Panc1 (cell line): ENCODE measurements at regions not wholly inside any gene's neighbourhood (a gene's known extent, or its start where the extent isn't known, plus 50 kb on each side); places are given as distances from the start of the nearest gene placed in this dataset.

Source experiments
- ATAC-seq: fragments of 200-7000 bp; cut with Tn5 transposase; 2 replicates; pipeline ENCODE4 v1.9.1; 2020; ENCODE audit warnings: mild to moderate bottlenecking, moderate library complexity
- BruUV-seq: library from RNA; stranded (reverse); fragments of 400-500 nt; replicated peaks from 2 replicates; lab custom pipeline; 2021; lab: Mats Ljungman, UMichigan
- CTCF ChIA-PET: fragments of 300-600 bp; sonication (Branson Sonifier 250); formaldehyde crosslinking; loops from one replicate; lab custom pipeline; 2022; ENCODE audit warnings: antibody characterized with exemption; lab: Charles Lee
- POLR2A ChIA-PET: fragments of 300-600 bp; sonication (Branson Sonifier 250); formaldehyde crosslinking; loops from one replicate; lab custom pipeline; 2022; ENCODE audit warnings: antibody characterized with exemption; lab: Charles Lee
- DNase-seq: peaks from one replicate; pipeline ENCODE4 v3.0.0-alpha.2; 2010; ENCODE audit warnings: low read depth, low spot score
- H3K27ac ChIP-seq: 2 replicates; pipeline ENCODE4 v1.5.1; 2011; ENCODE audit warnings: mild to moderate bottlenecking, low read length, inconsistent platforms
- H3K27me3 ChIP-seq: fragments of 200-500 bp; sonication (Bioruptor generic); 2 replicates; pipeline ENCODE4 v1.6.0; 2014; ENCODE audit warnings: low read length, inconsistent platforms; ENCODE audit not compliant: control insufficient read depth, insufficient read depth
- H3K36me3 ChIP-seq: fragments of 200-500 bp; sonication (Bioruptor generic); 2 replicates; pipeline ENCODE4 v1.5.1; 2014; ENCODE audit warnings: inconsistent platforms, mild to moderate bottlenecking, low read length, moderate library complexity; ENCODE audit not compliant: control insufficient read depth, insufficient read depth
- H3K4me1 ChIP-seq: 2 replicates; pipeline ENCODE4 v1.5.1; 2011; ENCODE audit warnings: inconsistent platforms, mild to moderate bottlenecking, low read length, moderate library complexity; ENCODE audit not compliant: control insufficient read depth, insufficient read depth
- H3K4me3 ChIP-seq, 2 experiments: 2 replicates each; pipeline ENCODE4 v1.5.1; 2011 to 2012; ENCODE audit warnings: low read depth in 2 of 2, low read length in 2 of 2, mild to moderate bottlenecking in 2 of 2, inconsistent platforms in 1 of 2, moderate library complexity in 1 of 2
- H3K9me3 ChIP-seq: fragments of 200-500 bp; sonication (Bioruptor generic); 2 replicates; pipeline ENCODE4 v1.5.1; 2014; ENCODE audit warnings: low read depth, mild to moderate bottlenecking, inconsistent platforms, low read length, moderate library complexity; ENCODE audit not compliant: control insufficient read depth, insufficient read depth
- POLR2AphosphoS5 ChIP-seq: IDR thresholded peaks from 2 replicates; pipeline ENCODE4 v1.6.1; 2012; ENCODE audit warnings: mild to moderate bottlenecking, low read depth, low read length, moderate library complexity
- SIN3A ChIP-seq: IDR thresholded peaks from 2 replicates; pipeline ENCODE4 v1.6.1; 2012; ENCODE audit warnings: low read depth, mild to moderate bottlenecking, low read length, moderate library complexity, borderline replicate concordance; ENCODE audit not compliant: insufficient read depth
- TCF7L2 ChIP-seq: IDR thresholded peaks from 2 replicates; pipeline ENCODE4 v1.6.1; 2011; ENCODE audit warnings: mild to moderate bottlenecking, low read depth, low read length, inconsistent platforms
- in situ Hi-C: cut with HindIII; loops from 2 replicates; pipeline ENCODE4 v1.10.0; 2016; ENCODE audit warnings: low sequenced_read_pairs, low pct_unique_long_range_greater_than_20kb
- intact Hi-C: fragments of 100-400 bp; cut with micrococcal nuclease; formaldehyde crosslinking; loops from one replicate; pipeline ENCODE4 v1.10.0; 2022; ENCODE audit not compliant: unreplicated experiment
- TF ChIP-seq, protein P1 (sequence below), 2 experiments: IDR thresholded peaks; 2 replicates each; pipeline ENCODE4 v1.6.1; 2011 to 2012; ENCODE audit warnings: low read depth in 2 of 2, control low read depth in 1 of 2, low read length in 1 of 2, mild to moderate bottlenecking in 1 of 2, moderate library complexity in 1 of 2; ENCODE audit not compliant: insufficient read depth in 1 of 2
- TF ChIP-seq, protein P2 (sequence below): fragments of 450-650 bp; IDR thresholded peaks from 2 replicates; pipeline ENCODE4 v1.5.1; 2017; ENCODE audit warnings: mild to moderate bottlenecking

DNA sequence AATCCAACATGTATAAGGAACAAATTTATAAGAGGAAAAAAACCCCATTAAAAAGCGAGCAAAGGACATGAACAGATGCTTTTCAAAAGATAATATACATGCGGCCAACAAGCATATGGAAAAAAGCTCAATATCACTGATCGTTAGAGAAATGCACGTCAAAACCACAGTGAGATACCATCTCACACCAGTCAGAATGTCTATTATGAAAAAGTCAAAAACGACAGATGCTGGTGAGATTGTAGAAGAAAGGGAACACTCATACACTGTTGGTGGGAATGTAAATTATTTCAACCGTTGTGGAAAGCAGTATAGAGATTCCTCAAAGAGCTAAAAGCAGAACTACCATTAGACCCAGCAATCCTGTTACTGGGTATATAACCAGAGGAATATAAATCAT lies 465.4 kb downstream of the TMA16 start:
- ATAC-seq: no peak
- CTCF ChIA-PET: no interaction called here

DNA sequence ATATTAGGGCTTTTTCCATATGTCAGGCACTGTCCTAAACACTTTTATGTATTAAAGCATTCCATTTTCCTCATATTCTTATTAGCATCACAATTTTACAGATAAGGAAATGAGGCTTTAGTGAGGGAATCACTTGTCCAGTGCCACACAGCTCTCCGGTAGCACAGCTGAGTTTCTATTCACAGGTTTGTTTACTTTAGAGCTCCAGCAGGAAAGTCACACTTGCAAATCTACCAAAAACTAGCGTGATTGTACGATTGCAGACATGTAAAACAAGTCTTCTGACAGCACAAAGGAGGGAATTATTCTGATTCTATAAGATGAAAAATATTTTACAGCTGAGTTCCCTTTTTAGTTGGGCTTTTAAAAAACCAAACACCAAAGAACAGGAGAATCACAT lies 472.1 kb downstream of the TMA16 start:
- TF ChIP-seq POLR2AphosphoS5: no peak
- TF ChIP-seq, protein P1, sequence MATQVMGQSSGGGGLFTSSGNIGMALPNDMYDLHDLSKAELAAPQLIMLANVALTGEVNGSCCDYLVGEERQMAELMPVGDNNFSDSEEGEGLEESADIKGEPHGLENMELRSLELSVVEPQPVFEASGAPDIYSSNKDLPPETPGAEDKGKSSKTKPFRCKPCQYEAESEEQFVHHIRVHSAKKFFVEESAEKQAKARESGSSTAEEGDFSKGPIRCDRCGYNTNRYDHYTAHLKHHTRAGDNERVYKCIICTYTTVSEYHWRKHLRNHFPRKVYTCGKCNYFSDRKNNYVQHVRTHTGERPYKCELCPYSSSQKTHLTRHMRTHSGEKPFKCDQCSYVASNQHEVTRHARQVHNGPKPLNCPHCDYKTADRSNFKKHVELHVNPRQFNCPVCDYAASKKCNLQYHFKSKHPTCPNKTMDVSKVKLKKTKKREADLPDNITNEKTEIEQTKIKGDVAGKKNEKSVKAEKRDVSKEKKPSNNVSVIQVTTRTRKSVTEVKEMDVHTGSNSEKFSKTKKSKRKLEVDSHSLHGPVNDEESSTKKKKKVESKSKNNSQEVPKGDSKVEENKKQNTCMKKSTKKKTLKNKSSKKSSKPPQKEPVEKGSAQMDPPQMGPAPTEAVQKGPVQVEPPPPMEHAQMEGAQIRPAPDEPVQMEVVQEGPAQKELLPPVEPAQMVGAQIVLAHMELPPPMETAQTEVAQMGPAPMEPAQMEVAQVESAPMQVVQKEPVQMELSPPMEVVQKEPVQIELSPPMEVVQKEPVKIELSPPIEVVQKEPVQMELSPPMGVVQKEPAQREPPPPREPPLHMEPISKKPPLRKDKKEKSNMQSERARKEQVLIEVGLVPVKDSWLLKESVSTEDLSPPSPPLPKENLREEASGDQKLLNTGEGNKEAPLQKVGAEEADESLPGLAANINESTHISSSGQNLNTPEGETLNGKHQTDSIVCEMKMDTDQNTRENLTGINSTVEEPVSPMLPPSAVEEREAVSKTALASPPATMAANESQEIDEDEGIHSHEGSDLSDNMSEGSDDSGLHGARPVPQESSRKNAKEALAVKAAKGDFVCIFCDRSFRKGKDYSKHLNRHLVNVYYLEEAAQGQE (IDR thresholded peaks at IDR 0.05; ENCODE audit: insufficient read depth in 1 of 2, low read depth in 2 of 2, low read length in 1 of 2): no peak
- TF ChIP-seq TCF7L2: no peak
- TF ChIP-seq SIN3A: no peak
- H3K9me3 ChIP-seq: no peaks in the 10 kb centered on the region
- no TSS peak for BruUV-seq
- POLR2A ChIA-PET: no interaction called here
- H3K36me3 ChIP-seq: no peaks in the 10 kb centered on the region
- no peaks in the 10 kb centered on the region for H3K4me1 ChIP-seq
- H3K4me3 ChIP-seq: no peak overlapping the region
- CTCF ChIA-PET: no interaction called here
- ATAC-seq (no peak), DNase-seq (no peak)
- in situ Hi-C loops: no loop called here
- intact Hi-C loops: no loop called here
- no peaks in the 10 kb centered on the region for H3K27me3 ChIP-seq
- H3K27ac ChIP-seq: no peak overlapping the region

More for the DNA sequence above, 465.4 kb downstream of the TMA16 start:
- intact Hi-C loops (no loop called here), in situ Hi-C loops (no loop called here)
- TF ChIP-seq POLR2AphosphoS5: no peak
- TF ChIP-seq, protein P2, sequence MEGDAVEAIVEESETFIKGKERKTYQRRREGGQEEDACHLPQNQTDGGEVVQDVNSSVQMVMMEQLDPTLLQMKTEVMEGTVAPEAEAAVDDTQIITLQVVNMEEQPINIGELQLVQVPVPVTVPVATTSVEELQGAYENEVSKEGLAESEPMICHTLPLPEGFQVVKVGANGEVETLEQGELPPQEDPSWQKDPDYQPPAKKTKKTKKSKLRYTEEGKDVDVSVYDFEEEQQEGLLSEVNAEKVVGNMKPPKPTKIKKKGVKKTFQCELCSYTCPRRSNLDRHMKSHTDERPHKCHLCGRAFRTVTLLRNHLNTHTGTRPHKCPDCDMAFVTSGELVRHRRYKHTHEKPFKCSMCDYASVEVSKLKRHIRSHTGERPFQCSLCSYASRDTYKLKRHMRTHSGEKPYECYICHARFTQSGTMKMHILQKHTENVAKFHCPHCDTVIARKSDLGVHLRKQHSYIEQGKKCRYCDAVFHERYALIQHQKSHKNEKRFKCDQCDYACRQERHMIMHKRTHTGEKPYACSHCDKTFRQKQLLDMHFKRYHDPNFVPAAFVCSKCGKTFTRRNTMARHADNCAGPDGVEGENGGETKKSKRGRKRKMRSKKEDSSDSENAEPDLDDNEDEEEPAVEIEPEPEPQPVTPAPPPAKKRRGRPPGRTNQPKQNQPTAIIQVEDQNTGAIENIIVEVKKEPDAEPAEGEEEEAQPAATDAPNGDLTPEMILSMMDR: no peak
- TF ChIP-seq SIN3A: no peak
- no peak for TF ChIP-seq TCF7L2
- TF ChIP-seq, protein P1 (IDR thresholded peaks at IDR 0.05; ENCODE audit: insufficient read depth in 1 of 2, low read depth in 2 of 2, low read length in 1 of 2): no peak
- Histone ChIP-seq H3K27ac (no peak overlapping the region), H3K36me3 (no peaks in the 10 kb centered on the region), H3K27me3 (no peaks in the 10 kb centered on the region), H3K4me3 (no peak overlapping the region), H3K9me3 (no peaks in the 10 kb centered on the region), H3K4me1 (no peaks in the 10 kb centered on the region)
- no TSS peak for BruUV-seq
- no peak for DNase-seq
- POLR2A ChIA-PET: no interaction called here
